ENCODE measurements at regions not wholly inside any gene's neighbourhood (a gene's known extent, or its start where the extent isn't known, plus 50 kb on each side); places are given as distances from the start of the nearest gene placed in this dataset.
"Not testable (repeated sequence)": the region's sequence is repeated elsewhere in the genome, so short reads cannot be mapped to it uniquely, and the experiment has no call there.

DNA sequence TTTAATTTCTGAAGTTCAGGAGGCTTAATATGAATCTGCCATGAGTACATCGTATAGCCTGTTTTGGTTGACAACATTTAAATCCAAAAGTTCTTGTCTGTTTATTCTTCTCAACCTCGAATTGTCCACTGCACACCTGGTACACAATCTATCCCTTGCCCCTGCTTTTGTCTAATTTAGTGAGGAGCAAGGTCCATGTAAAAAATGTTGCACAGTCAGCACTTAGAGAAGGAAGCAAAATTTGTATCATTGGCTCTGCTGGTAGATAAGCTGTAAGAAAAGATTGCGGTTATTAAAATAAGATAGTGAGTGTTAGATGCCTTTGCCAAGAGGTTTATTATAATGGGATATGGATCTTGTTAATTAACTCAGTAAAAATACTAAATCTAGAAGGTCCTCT lies 761.5 kb downstream of the RAPGEF2 start:
- TF ChIP-seq EZH2 (optimal IDR thresholded peaks at IDR 0.05; ENCODE audit: low read depth, low read length) (no peak), CTCF (IDR thresholded peaks at IDR 0.05; ENCODE audit: low read length) (no peak), EZH2phosphoT487 (IDR thresholded peaks at IDR 0.05; ENCODE audit: low read length) (no peak)
- Histone ChIP-seq H3K4me1 (ENCODE audit: low read length) (no peaks in the 10 kb centered on the region), H3F3A (ENCODE audit: insufficient read depth, low read length) (no peaks in the 10 kb centered on the region), H3K4me2 (ENCODE audit: low read depth, low read length) (no peak overlapping the region), H2AFZ (ENCODE audit: low read length) (no peak overlapping the region), H3K4me3 (ENCODE audit: low read length) (no peak overlapping the region), H4K20me1 (ENCODE audit: insufficient read depth, low read length) (no peaks in the 10 kb centered on the region), H3K27me3 (replicated peaks; ENCODE audit: insufficient read depth, low read length) (no peaks in the 10 kb centered on the region), H3K9me2 (replicated peaks; ENCODE audit: insufficient read depth, low read length) (no peaks in the 10 kb centered on the region), H3K36me3 (replicated peaks; ENCODE audit: insufficient read depth, low read length) (no peaks in the 10 kb centered on the region), H3K9me3 (replicated peaks; ENCODE audit: insufficient read depth, low read length) (no peaks in the 10 kb centered on the region), H3K79me2 (ENCODE audit: low read length) (no peaks in the 10 kb centered on the region), H3K9ac (ENCODE audit: low read length) (no peak overlapping the region), H3K27ac (ENCODE audit: low read length) (no peak overlapping the region)
- no peak for DNase-seq

DNA sequence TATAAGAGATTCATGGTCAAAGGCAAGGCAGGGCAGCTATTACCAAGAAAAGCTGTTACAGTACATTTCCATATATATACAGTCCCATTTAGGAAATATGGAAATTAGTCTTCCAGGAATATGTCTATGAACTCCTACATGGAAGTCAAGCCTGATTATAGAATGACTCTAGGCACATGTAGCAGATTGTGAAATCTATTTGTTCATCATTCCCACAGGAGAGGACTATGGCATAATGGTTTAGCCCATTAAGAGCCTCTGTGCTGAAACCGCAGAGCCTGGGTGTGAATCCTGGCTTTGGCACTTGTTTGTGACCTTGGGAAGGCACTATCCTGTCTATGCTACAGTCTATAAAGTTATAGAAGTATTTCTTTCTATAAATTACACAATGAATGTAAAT lies 764.8 kb downstream of the RAPGEF2 start:
- no peak for DNase-seq
- Histone ChIP-seq H3K4me2 (ENCODE audit: low read depth, low read length) (no peak overlapping the region), H2AFZ (ENCODE audit: low read length) (no peak overlapping the region), H3K9ac (ENCODE audit: low read length) (no peak overlapping the region), H3K4me3 (ENCODE audit: low read length) (no peak overlapping the region), H4K20me1 (ENCODE audit: insufficient read depth, low read length) (no peaks in the 10 kb centered on the region), H3K9me2 (replicated peaks; ENCODE audit: insufficient read depth, low read length) (no peaks in the 10 kb centered on the region), H3K79me2 (ENCODE audit: low read length) (no peaks in the 10 kb centered on the region), H3K4me1 (ENCODE audit: low read length) (no peaks in the 10 kb centered on the region), H3K36me3 (replicated peaks; ENCODE audit: insufficient read depth, low read length) (no peaks in the 10 kb centered on the region), H3F3A (ENCODE audit: insufficient read depth, low read length) (no peaks in the 10 kb centered on the region), H3K27ac (ENCODE audit: low read length) (no peak overlapping the region), H3K27me3 (replicated peaks; ENCODE audit: insufficient read depth, low read length) (no peaks in the 10 kb centered on the region), H3K9me3 (replicated peaks; ENCODE audit: insufficient read depth, low read length) (no peaks in the 10 kb centered on the region)
- TF ChIP-seq CTCF (IDR thresholded peaks at IDR 0.05; ENCODE audit: low read length) (no peak), EZH2 (optimal IDR thresholded peaks at IDR 0.05; ENCODE audit: low read depth, low read length) (no peak), EZH2phosphoT487 (IDR thresholded peaks at IDR 0.05; ENCODE audit: low read length) (no peak)

DNA sequence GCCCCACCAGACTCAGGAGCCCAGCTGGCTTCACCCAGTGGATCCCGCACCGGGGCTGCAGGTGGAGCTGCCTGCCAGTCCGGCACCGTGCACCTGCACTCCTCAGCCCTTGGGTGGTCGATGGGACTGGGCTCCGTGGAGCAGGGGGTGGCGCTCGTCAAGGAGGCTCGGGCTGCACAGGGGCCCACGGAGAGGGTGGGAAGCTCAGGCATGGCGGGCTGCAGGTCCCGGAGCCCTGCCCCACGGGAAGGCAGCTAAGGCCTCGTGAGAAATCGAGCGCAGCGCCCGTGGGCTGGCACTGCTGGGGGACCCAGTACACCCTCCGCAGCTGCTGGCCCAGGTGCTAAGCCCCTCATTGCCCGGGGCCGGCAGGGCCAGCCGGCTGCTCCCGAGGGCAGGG lies 766.1 kb downstream of the RAPGEF2 start:
- not testable (repeated sequence) for H3K4me2 ChIP-seq (ENCODE audit: low read depth, low read length); H3K9me3 ChIP-seq (replicated peaks; ENCODE audit: insufficient read depth, low read length); DNase-seq; H3K36me3 ChIP-seq (replicated peaks; ENCODE audit: insufficient read depth, low read length); H3K27me3 ChIP-seq (replicated peaks; ENCODE audit: insufficient read depth, low read length); H3K9me2 ChIP-seq (replicated peaks; ENCODE audit: insufficient read depth, low read length); H3K79me2 ChIP-seq (ENCODE audit: low read length); H4K20me1 ChIP-seq (ENCODE audit: insufficient read depth, low read length); H3K4me3 ChIP-seq (ENCODE audit: low read length); H2AFZ ChIP-seq (ENCODE audit: low read length); H3K27ac ChIP-seq (ENCODE audit: low read length); H3F3A ChIP-seq (ENCODE audit: insufficient read depth, low read length); H3K4me1 ChIP-seq (ENCODE audit: low read length); H3K9ac ChIP-seq (ENCODE audit: low read length)

DNA sequence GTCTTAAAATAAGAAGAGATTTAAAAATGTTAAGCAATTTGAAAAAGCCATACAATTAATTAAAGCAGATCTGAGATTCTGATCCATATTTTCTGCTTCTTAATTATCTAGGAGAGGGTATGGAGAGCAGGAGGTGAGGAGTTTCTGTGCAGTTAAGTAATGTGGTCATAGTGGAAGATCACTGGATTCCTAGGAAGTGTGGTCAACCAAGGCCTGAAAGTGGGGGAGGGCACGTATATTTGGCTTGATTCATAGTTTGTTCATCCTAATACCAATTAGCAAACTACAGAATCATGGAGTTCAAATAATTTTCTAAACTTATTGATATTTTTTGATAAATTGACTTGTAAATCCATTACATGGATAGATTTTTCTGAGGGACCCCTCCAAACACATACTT lies 768.3 kb downstream of the RAPGEF2 start:
- Histone ChIP-seq H2AFZ (ENCODE audit: low read length) (no peak overlapping the region), H3K4me1 (ENCODE audit: low read length) (no peaks in the 10 kb centered on the region), H3K27ac (ENCODE audit: low read length) (no peak overlapping the region), H3K4me3 (ENCODE audit: low read length) (no peak overlapping the region), H3K4me2 (ENCODE audit: low read depth, low read length) (no peak overlapping the region), H3K9me2 (replicated peaks; ENCODE audit: insufficient read depth, low read length) (no peaks in the 10 kb centered on the region), H3K9ac (ENCODE audit: low read length) (no peak overlapping the region), H4K20me1 (ENCODE audit: insufficient read depth, low read length) (no peaks in the 10 kb centered on the region), H3K79me2 (ENCODE audit: low read length) (no peaks in the 10 kb centered on the region), H3K9me3 (replicated peaks; ENCODE audit: insufficient read depth, low read length) (no peaks in the 10 kb centered on the region), H3K36me3 (replicated peaks; ENCODE audit: insufficient read depth, low read length) (no peaks in the 10 kb centered on the region), H3K27me3 (replicated peaks; ENCODE audit: insufficient read depth, low read length) (no peaks in the 10 kb centered on the region), H3F3A (ENCODE audit: insufficient read depth, low read length) (no peaks in the 10 kb centered on the region)
- TF ChIP-seq CTCF (IDR thresholded peaks at IDR 0.05; ENCODE audit: low read length) (no peak), EZH2 (optimal IDR thresholded peaks at IDR 0.05; ENCODE audit: low read depth, low read length) (no peak), EZH2phosphoT487 (IDR thresholded peaks at IDR 0.05; ENCODE audit: low read length) (no peak)
- no peak for DNase-seq

Data from MM.1S (cell line).